NCI-H2081 treated with DMSO at 0.1 percent for 48 hours (cell line): ENCODE measurements at regions not wholly inside any gene's neighbourhood (a gene's known extent, or its start where the extent isn't known, plus 50 kb on each side); places are given as distances from the start of the nearest gene placed in this dataset.

Experiments
- DNase-seq: peaks from one replicate; lab custom pipeline; 2025; lab: John Stamatoyannopoulos, UW

DNA sequence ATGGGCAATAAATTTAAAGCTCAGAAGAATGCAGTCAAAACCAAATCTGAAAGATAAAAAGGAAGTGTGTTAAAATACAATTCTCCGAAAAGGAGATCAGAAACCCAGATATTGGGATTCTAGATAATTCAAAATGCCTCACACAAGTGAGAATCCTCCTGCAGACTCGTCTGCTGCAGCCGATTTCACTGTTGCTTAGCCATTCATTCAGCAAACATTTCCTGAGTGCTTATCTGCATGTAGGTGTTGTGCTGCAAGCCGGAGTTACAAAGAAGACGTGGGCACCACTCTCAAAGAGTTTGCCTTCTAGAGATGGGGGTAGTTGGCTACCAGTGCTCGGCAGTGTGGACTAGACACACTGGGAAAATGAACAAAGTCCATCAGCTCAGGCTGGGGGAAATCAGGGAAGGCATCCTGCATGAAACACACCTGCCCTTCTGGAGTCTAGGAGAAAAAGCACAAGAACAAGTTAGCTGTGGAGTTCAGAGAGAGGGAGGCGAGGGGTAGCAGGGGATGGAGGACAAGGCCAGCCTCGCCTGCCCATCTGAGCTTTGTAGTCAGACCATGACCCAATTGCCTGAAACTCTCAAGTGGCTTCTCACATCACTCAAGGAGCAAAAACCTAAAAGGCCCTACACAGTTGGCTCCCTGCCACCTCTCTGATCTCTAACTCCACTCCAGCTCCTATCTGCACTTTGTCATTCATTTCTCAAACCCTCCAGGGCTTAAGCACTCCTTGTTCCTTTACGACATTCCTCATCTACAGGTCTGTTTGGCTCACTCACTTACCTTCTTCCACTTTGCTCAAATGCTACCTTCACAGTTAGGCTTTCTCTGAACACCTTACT, 310.0 kb upstream of the DDHD1 start:
- no peak for DNase-seq

- DNase-seq = no peak
Observed at GRCh38 chr14:53461858-53462257, 308.7 kb upstream of the DDHD1 start.

GRCh38 chr14:53460544-53460943, 307.4 kb upstream of the DDHD1 start:
- no peak for DNase-seq

DNA sequence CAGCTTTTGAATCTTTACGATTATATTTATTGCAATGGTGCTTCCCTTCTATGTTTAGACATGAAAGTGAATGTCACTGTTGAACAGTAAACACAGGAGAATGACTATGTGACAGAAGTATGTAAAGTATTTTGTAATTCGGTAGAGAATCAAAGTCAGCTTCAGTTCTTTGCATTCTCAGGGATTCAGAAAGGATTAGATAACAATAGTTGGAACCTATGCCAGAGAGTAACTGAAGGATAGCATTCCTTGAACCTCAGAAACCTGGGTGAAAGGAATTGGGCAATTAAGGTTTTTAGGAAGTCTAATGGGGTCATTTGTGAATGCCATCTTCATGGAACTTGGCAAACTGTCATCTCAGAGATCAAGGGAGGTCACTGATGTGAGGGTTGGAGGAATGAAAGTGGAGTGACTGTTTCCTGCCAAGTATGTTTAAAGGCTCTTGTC, 305.3 kb upstream of the DDHD1 start:
- no peak for DNase-seq

- DNase-seq = no peak
Observed at GRCh38 chr14:53456931-53457330, 303.8 kb upstream of the DDHD1 start.

DNA sequence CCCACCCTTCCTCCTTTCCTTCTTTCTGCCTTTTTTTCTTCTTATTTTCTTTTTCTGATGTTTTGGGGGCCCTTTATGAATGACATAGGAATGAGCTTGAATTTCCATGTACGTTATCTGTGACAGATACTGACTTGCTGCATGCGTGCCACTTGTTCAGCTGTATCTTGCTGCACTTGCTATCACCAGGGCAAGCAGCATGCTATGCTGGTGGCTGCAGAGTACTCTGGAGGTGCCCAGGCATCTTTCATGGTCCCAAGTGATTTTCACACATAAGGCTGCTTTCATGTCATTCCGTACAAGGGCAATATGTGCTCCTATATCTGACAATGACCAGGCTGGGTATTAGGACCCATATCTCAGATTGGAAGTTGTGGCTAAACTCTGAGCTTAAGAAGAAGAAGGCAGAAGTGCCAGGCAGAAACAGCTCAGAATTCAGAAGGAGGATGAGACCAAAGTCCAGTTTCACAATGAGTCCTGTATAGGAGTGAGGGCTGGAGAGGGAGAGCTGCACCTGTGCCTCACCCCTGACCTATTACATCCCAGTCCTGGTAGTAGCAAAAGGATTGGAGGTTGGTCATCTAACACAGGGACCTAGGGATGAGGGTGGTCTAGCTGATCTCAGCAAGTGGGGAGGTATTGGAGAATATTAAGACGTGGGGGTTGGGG, 299.0 kb upstream of the DDHD1 start:
- DNase-seq = no peak

DNA sequence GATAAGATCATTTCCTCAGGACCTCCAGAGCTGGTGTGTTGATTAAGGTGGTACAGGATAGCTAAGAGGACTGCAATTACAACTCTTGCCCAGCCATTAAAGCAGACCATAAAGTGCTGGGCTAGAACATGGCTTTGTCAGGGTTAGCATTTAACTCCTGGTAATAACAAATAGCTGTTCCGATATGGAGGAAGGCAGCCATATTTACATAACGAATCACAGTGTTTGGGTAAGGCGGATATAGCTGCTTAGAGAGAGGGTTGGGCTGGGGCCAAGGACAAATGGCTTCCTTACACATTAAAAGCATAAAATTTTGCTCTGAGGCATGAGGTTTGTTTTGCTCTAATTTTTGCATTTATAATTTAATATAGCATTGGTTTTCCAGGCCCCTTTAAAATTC, 297.7 kb upstream of the DDHD1 start:
- DNase-seq = peak; percentile 53

DNA sequence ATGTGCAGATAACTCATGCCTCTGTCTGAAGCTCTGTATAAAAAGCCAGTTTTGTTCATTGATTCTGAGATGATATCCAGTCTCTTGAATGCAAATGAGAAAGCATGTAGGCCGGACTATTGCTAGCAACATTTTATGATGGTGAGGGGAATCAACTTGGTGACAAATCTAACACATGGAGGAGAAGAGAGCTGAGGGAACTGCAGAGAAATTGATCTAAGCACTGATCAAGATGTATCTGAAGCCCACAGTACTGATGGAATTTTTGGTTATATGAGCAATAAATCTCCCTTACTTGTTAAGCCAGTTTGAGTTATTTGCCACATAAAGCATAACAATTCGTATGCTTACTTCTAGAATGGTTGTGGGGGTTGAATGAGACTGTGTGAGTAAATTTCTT, 295.6 kb upstream of the DDHD1 start:
- DNase-seq = no peak

DNA sequence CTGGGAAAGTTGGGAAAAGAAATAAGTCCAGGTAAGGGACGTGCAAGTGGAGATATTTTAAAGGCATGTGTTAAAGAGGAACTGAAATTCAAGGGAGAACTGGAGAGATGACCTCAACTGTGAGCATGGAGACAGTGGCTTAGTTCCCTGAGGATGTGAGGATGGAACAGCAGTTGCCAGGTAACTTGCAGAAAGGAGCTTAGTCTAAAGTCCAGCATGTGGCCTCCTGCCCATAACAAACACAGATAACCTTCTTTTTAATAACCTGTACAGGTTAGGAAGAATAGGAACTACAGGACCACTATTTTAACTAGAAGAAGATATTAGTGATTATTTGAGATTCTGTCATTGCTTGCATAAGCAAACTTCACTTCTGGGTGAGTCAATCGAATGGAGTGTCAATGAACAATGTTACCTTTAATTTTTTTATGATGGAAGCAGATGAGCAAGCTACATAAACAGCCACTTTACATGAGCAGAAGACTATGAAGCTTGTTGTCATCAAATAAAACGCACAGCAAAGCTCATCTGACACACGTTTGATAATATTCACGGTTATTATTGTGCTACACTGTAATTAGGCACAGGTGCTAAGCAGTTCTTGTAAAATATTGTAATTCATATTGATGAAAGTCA, 291.7 kb upstream of the DDHD1 start:
- DNase-seq = no peak

DNA sequence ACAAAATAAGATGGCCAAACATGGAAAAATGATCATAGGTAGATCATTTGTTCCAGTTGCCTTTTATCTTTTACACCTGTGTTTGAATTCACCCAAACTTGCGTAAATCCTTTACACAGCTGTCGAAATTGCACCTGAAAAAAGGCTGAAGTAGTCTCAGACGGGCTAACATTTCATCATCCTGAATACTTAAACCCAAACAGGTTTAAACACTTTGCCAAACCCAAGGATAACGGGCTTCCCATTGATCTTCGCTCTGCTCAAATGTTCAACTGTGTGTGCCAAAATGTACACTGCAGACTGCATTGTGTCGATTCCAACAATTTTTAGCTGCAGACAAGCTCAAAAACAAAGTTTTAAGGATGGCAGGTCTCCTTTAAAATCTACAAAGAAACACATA, 288.7 kb upstream of the DDHD1 start:
- no peak for DNase-seq

GRCh38 chr14:53437858-53438257, 284.7 kb upstream of the DDHD1 start:
- no peak for DNase-seq

- no peak for DNase-seq
Observed at GRCh38 chr14:53432378-53432802, 279.3 kb upstream of the DDHD1 start.

GRCh38 chr14:53430870-53431269, 277.7 kb upstream of the DDHD1 start:
- no peak for DNase-seq

GRCh38 chr14:53412819-53413675, 259.9 kb upstream of the DDHD1 start:
- no peak for DNase-seq

GRCh38 chr14:53411125-53411524, 258.0 kb upstream of the DDHD1 start:
- DNase-seq = no peak

GRCh38 chr14:53409969-53410368, 256.8 kb upstream of the DDHD1 start:
- no peak for DNase-seq

DNA sequence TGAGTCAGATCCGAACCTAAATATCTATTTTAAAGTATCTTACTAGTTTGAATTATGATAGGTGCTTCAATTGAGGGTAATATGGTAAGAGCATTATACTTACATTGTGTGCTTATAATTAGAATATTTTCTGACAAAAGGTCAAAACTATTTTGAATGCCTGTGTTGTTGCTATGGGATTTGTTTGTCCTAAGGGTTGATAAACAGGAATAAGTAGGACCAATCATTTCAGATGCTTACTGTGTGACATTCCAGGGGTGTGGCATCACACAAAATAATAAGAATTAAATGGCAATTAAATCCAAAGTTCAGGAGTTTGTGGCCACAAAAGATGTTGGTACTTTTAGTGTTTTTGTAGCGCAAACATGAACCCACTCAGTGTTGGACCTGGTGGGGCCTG, 256.2 kb upstream of the DDHD1 start:
- no peak for DNase-seq

GRCh38 chr14:53408175-53408879, 255.2 kb upstream of the DDHD1 start:
- no peak for DNase-seq

- DNase-seq = no peak
Observed at GRCh38 chr14:53406519-53406918, 253.4 kb upstream of the DDHD1 start.

- DNase-seq = no peak
Observed at GRCh38 chr14:53401646-53402045, 248.5 kb upstream of the DDHD1 start.

DNA sequence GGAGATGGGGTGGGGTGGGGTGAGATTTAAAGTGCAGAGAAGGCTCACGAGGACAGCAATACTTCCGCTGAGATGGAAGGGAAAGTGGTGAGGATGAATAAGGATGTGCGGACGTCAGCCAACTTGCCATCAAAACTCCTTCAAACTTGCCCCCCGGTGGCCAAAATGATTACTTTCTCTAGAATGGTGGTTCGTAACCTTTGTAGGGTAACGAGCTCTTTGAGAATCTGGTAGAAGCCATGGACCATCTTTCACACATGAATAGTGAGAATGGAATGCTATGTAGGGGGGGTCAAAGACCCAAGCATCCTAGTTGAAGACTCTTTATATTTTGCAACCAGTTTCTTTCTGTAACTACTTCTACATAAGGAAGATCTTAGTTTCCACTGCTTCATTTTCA, 245.9 kb upstream of the DDHD1 start:
- DNase-seq = no peak
